Loucy (cell line): ENCODE measurements at regions not wholly inside any gene's neighbourhood (a gene's known extent, or its start where the extent isn't known, plus 50 kb on each side); places are given as distances from the start of the nearest gene placed in this dataset.

ENCODE experiments used
- H2AFZ ChIP-seq: fragments of 200-600 bp; sonication (generic); 2 replicates; pipeline ENCODE4 v1.6.0; 2016; ENCODE audit warnings: antibody characterized with exemption, mild to moderate bottlenecking, low read length, moderate library complexity
- H3F3A ChIP-seq: fragments of 200-600 bp; 2 replicates; pipeline ENCODE4 v1.6.0; 2016; ENCODE audit warnings: antibody characterized with exemption, low read depth, mild to moderate bottlenecking
- H3K27me3 ChIP-seq: fragments of 200-600 bp; sonication (generic); 2 replicates; pipeline ENCODE4 v1.6.1; 2014; ENCODE audit warnings: low read length, mild to moderate bottlenecking; ENCODE audit not compliant: insufficient read depth, poor library complexity, severe bottlenecking
- H3K36me3 ChIP-seq: fragments of 200-600 bp; sonication (generic); 2 replicates; pipeline ENCODE4 v1.6.1; 2016; ENCODE audit warnings: low read length; ENCODE audit not compliant: insufficient read depth
- H3K4me1 ChIP-seq: fragments of 200-600 bp; sonication (generic); 2 replicates; pipeline ENCODE4 v1.5.1; 2014; ENCODE audit warnings: low read length, mild to moderate bottlenecking; ENCODE audit not compliant: insufficient read depth, poor library complexity, severe bottlenecking
- H3K4me2 ChIP-seq: fragments of 200-600 bp; sonication (generic); 2 replicates; pipeline ENCODE4 v1.6.0; 2014; ENCODE audit warnings: antibody characterized with exemption, low read length, low read depth, mild to moderate bottlenecking; ENCODE audit not compliant: poor library complexity, severe bottlenecking
- H3K4me3 ChIP-seq: fragments of 200-600 bp; sonication (generic); 2 replicates; pipeline ENCODE4 v1.5.1; 2014; ENCODE audit warnings: low read length, mild to moderate bottlenecking, mixed read lengths; ENCODE audit not compliant: poor library complexity, severe bottlenecking
- H3K79me2 ChIP-seq: fragments of 200-600 bp; sonication (generic); 2 replicates; pipeline ENCODE4 v1.6.1; 2014; ENCODE audit warnings: low read length; ENCODE audit not compliant: insufficient read depth
- H3K9ac ChIP-seq: fragments of 200-600 bp; sonication (generic); 2 replicates; pipeline ENCODE4 v1.6.0; 2014; ENCODE audit warnings: mild to moderate bottlenecking, low read depth, low read length, moderate library complexity; ENCODE audit not compliant: poor library complexity, severe bottlenecking
- H3K9me2 ChIP-seq: fragments of 200-600 bp; sonication (generic); replicated peaks from 2 replicates; pipeline ENCODE4 v1.6.1; 2016; ENCODE audit warnings: low read depth, low read length, mixed read lengths
- H3K9me3 ChIP-seq: fragments of 200-600 bp; sonication (generic); 2 replicates; pipeline ENCODE4 v1.6.1; 2014; ENCODE audit warnings: mild to moderate bottlenecking, antibody characterized with exemption, low read length, low read depth; ENCODE audit not compliant: insufficient read depth
- H4K20me1 ChIP-seq: fragments of 200-600 bp; sonication (generic); 2 replicates; pipeline ENCODE4 v1.6.0; 2014; ENCODE audit warnings: antibody characterized with exemption, low read length, mild to moderate bottlenecking; ENCODE audit not compliant: insufficient read depth, poor library complexity, severe bottlenecking
- EZH2phosphoT487 ChIP-seq: fragments of 200-600 bp; IDR thresholded peaks from 2 replicates; pipeline ENCODE4 v1.6.1; 2018; ENCODE audit warnings: antibody characterized with exemption, mild to moderate bottlenecking, moderate library complexity, borderline replicate concordance
- TF ChIP-seq, protein P1 (sequence below): fragments of 200-600 bp; sonication (generic); conservative IDR thresholded peaks from 2 replicates; pipeline ENCODE4 v1.5.1; 2014; ENCODE audit warnings: mild to moderate bottlenecking, antibody characterized with exemption, low read length

DNA sequence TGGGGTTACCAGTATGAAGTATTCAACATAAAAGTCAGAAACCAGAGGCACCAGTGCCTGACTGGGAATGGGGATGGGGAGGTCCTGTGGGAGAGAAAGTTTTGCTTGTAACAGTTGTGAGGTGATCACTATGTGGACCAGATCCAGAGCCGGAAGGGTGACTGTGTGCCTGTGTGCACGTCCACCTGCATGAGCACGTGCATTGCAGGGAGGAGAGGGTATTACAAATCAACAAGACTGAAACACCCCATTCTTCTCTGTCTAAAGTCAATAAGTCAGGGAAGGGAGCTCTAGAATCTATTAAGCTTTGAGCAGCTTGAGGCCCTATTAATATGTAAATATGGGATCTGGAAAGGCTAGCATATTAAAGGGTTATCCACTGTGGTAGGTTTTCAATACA, 241.0 kb upstream of the ACVR2A start:
- Histone ChIP-seq H3K36me3 (no peaks in the 10 kb centered on the region), H3K4me1 (no peaks in the 10 kb centered on the region), H3K4me3 (no peak overlapping the region)

DNA sequence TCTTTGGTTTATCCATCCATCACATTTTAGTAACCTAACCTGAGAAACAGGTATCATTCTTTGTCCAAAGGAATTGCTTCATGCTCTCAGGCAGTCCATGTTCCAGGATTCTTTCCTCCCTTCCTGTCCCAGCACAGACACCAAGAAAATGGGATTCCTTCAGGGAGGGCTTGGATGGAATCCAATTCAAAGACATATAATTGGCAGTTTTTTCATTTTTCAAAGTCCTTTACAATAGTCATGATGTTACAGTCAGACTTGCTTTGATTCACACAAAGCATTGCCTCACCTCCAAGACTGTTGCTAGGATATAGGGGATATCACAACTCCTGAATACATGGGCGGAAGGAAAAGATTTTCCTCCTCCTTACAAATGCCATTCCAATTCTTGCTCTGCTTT, 241.4 kb upstream of the ACVR2A start:
- H4K20me1 ChIP-seq, result no peaks in the 10 kb centered on the region
- H3F3A ChIP-seq, result no peaks in the 10 kb centered on the region
- H3K79me2 ChIP-seq, result no peaks in the 10 kb centered on the region
- no peaks in the 10 kb centered on the region for H3K9me2 ChIP-seq
- H3K9me3 ChIP-seq, result no peaks in the 10 kb centered on the region
- no peak for TF ChIP-seq EZH2phosphoT487
- TF ChIP-seq, protein P1, sequence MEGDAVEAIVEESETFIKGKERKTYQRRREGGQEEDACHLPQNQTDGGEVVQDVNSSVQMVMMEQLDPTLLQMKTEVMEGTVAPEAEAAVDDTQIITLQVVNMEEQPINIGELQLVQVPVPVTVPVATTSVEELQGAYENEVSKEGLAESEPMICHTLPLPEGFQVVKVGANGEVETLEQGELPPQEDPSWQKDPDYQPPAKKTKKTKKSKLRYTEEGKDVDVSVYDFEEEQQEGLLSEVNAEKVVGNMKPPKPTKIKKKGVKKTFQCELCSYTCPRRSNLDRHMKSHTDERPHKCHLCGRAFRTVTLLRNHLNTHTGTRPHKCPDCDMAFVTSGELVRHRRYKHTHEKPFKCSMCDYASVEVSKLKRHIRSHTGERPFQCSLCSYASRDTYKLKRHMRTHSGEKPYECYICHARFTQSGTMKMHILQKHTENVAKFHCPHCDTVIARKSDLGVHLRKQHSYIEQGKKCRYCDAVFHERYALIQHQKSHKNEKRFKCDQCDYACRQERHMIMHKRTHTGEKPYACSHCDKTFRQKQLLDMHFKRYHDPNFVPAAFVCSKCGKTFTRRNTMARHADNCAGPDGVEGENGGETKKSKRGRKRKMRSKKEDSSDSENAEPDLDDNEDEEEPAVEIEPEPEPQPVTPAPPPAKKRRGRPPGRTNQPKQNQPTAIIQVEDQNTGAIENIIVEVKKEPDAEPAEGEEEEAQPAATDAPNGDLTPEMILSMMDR, result no peak
- H3K27me3 ChIP-seq, result no peaks in the 10 kb centered on the region
- no peak overlapping the region for H3K4me3 ChIP-seq
- no peaks in the 10 kb centered on the region for H3K36me3 ChIP-seq
- no peaks in the 10 kb centered on the region for H3K4me1 ChIP-seq
- H3K9ac ChIP-seq, result no peak overlapping the region
- no peak overlapping the region for H3K4me2 ChIP-seq
- no peak overlapping the region for H2AFZ ChIP-seq

More for the DNA sequence above, 241.0 kb upstream of the ACVR2A start:
- H3K9ac ChIP-seq, result no peak overlapping the region
- H3F3A ChIP-seq, result no peaks in the 10 kb centered on the region
- no peaks in the 10 kb centered on the region for H3K79me2 ChIP-seq
- TF ChIP-seq, protein P1, result no peak
- no peak for TF ChIP-seq EZH2phosphoT487
- H3K9me2 ChIP-seq, result no peaks in the 10 kb centered on the region
- H2AFZ ChIP-seq, result no peak overlapping the region
- H3K27me3 ChIP-seq, result no peaks in the 10 kb centered on the region
- H3K9me3 ChIP-seq, result no peaks in the 10 kb centered on the region
- H4K20me1 ChIP-seq, result no peaks in the 10 kb centered on the region
- H3K4me2 ChIP-seq, result no peak overlapping the region

GRCh38 chr2:147600646-147601045, 244.2 kb upstream of the ACVR2A start:
- Histone ChIP-seq H3F3A (no peaks in the 10 kb centered on the region), H3K4me2 (no peak overlapping the region), H3K4me3 (no peak overlapping the region), H3K9me3 (no peaks in the 10 kb centered on the region), H3K9ac (no peak overlapping the region), H4K20me1 (no peaks in the 10 kb centered on the region), H3K79me2 (no peaks in the 10 kb centered on the region), H3K36me3 (no peaks in the 10 kb centered on the region), H2AFZ (no peak overlapping the region), H3K9me2 (no peaks in the 10 kb centered on the region), H3K27me3 (no peaks in the 10 kb centered on the region), H3K4me1 (no peaks in the 10 kb centered on the region)
- no peak for TF ChIP-seq EZH2phosphoT487
- TF ChIP-seq, protein P1, result no peak
